DOHH2 (cell line): ENCODE measurements at regions not wholly inside any gene's neighbourhood (a gene's known extent, or its start where the extent isn't known, plus 50 kb on each side); places are given as distances from the start of the nearest gene placed in this dataset.

Experiments
- H3F3A ChIP-seq: fragments of 200-600 bp; sonication (generic), shearing (Covaris generic); 2 replicates; pipeline ENCODE4 v1.6.0; 2016; ENCODE audit warnings: antibody characterized with exemption, mild to moderate bottlenecking; ENCODE audit not compliant: control insufficient read depth, insufficient read depth
- H3K27ac ChIP-seq: fragments of 200-600 bp; sonication (generic); 2 replicates; pipeline ENCODE4 v1.5.1; 2014; ENCODE audit warnings: low read depth, mild to moderate bottlenecking, low read length, moderate library complexity
- H3K27me3 ChIP-seq: fragments of 200-600 bp; sonication (generic); 2 replicates; pipeline ENCODE4 v1.6.1; 2014; ENCODE audit warnings: mild to moderate bottlenecking, low read length, mixed read lengths; ENCODE audit not compliant: control insufficient read depth
- H3K36me3 ChIP-seq: fragments of 200-600 bp; sonication (generic); 2 replicates; pipeline ENCODE4 v1.6.1; 2014; ENCODE audit warnings: mild to moderate bottlenecking, low read length, moderate library complexity, mixed read lengths; ENCODE audit not compliant: control insufficient read depth
- H3K4me1 ChIP-seq: fragments of 200-600 bp; sonication (generic); 2 replicates; pipeline ENCODE4 v1.6.1; 2014; ENCODE audit warnings: mild to moderate bottlenecking, low read length, mixed read lengths; ENCODE audit not compliant: control insufficient read depth
- H3K4me2 ChIP-seq: fragments of 200-600 bp; sonication (generic); 2 replicates; pipeline ENCODE4 v1.6.0; 2014; ENCODE audit warnings: mild to moderate bottlenecking, low read length, moderate library complexity
- H3K4me3 ChIP-seq: fragments of 200-600 bp; sonication (generic); 2 replicates; pipeline ENCODE4 v1.5.1; 2014; ENCODE audit warnings: mild to moderate bottlenecking, low read length, mixed read lengths
- H3K79me2 ChIP-seq: fragments of 200-600 bp; sonication (generic); 2 replicates; pipeline ENCODE4 v1.6.1; 2014; ENCODE audit warnings: mild to moderate bottlenecking, low read length, mixed read lengths; ENCODE audit not compliant: control insufficient read depth
- H3K9me2 ChIP-seq: fragments of 200-600 bp; sonication (generic); replicated peaks from 2 replicates; pipeline ENCODE4 v1.6.1; 2014; ENCODE audit warnings: mild to moderate bottlenecking, low read length, mixed read lengths; ENCODE audit not compliant: control insufficient read depth
- H3K9me3 ChIP-seq: fragments of 200-600 bp; sonication (generic); 2 replicates; pipeline ENCODE4 v1.6.1; 2014; ENCODE audit warnings: antibody characterized with exemption, low read length, mixed read lengths; ENCODE audit not compliant: control insufficient read depth, insufficient read depth
- H4K20me1 ChIP-seq: fragments of 200-600 bp; sonication (generic); 2 replicates; pipeline ENCODE4 v1.6.0; 2014; ENCODE audit warnings: low read depth, mild to moderate bottlenecking, antibody characterized with exemption, low read length, moderate library complexity; ENCODE audit not compliant: control insufficient read depth, insufficient read depth
- EZH2phosphoT487 ChIP-seq: fragments of 200-600 bp; sonication (generic); IDR thresholded peaks from 2 replicates; pipeline ENCODE4 v1.6.1; 2017; ENCODE audit warnings: borderline replicate concordance, mild to moderate bottlenecking, antibody characterized with exemption, low read length, moderate library complexity, mixed read lengths
- TF ChIP-seq, protein P1 (sequence below): fragments of 200-600 bp; sonication (generic); IDR thresholded peaks from one replicate; pipeline ENCODE4 v1.5.1; 2014; ENCODE audit warnings: antibody characterized with exemption, mild to moderate bottlenecking, low read depth, low read length; ENCODE audit not compliant: poor library complexity, severe bottlenecking

DNA sequence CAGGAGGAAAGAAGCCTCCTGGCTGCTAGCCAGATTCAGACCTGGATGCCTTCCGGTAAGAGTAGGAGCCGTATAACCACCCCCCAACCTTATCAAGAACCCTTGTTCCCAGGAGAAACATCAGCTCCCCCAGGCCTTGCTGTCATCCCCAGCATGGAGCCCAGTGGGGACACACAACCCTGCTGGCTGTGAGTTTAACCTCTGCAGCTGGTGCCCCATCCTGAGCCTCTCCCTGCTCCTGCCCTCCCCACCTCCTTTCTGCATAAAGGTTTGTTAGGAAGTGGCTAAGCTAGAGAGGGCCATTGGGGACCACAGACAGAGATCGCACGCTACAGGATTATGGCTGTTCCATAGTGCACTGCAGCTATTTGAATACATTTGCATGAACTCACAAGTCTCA lies 55.5 kb upstream of the RPL38 start:
- Histone ChIP-seq H3K27ac (no peak overlapping the region), H3K4me2 (no peak overlapping the region)

DNA sequence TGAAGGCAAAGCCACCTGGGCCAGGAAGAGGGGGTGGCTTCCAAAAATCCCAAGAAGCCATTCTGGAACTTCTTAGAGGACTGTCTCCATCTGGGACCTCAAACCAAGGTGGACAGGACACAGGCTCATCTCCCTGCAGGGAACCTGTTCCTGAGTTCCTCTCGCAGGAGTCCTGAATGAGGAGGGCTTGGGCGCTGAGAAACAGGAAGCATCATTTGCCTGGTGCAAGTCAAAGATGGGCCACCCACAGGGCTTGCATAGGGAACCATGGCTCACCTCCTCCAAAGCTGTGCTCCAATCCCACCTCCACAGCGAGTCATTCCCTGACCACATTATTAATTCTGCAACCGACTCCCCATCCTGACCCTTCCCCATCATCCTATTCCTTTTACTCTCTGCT lies 55.0 kb upstream of the RPL38 start:
- Histone ChIP-seq H3K4me1 (no peaks in the 10 kb centered on the region), H3K4me2 (no peak overlapping the region), H3F3A (no peaks in the 10 kb centered on the region), H3K36me3 (no peaks in the 10 kb centered on the region), H3K79me2 (no peaks in the 10 kb centered on the region), H3K27me3 (no peaks in the 10 kb centered on the region), H3K9me3 (peaks cover under 1% of the 10 kb centered on the region), H4K20me1 (no peaks in the 10 kb centered on the region), H3K27ac (no peak overlapping the region), H3K9me2 (no peaks in the 10 kb centered on the region), H3K4me3 (no peak overlapping the region)
- TF ChIP-seq EZH2phosphoT487, result no peak
- TF ChIP-seq, protein P1, sequence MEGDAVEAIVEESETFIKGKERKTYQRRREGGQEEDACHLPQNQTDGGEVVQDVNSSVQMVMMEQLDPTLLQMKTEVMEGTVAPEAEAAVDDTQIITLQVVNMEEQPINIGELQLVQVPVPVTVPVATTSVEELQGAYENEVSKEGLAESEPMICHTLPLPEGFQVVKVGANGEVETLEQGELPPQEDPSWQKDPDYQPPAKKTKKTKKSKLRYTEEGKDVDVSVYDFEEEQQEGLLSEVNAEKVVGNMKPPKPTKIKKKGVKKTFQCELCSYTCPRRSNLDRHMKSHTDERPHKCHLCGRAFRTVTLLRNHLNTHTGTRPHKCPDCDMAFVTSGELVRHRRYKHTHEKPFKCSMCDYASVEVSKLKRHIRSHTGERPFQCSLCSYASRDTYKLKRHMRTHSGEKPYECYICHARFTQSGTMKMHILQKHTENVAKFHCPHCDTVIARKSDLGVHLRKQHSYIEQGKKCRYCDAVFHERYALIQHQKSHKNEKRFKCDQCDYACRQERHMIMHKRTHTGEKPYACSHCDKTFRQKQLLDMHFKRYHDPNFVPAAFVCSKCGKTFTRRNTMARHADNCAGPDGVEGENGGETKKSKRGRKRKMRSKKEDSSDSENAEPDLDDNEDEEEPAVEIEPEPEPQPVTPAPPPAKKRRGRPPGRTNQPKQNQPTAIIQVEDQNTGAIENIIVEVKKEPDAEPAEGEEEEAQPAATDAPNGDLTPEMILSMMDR, result no peak

More for the DNA sequence above, 55.5 kb upstream of the RPL38 start:
- H3K27me3 ChIP-seq, result no peaks in the 10 kb centered on the region
- H4K20me1 ChIP-seq, result no peaks in the 10 kb centered on the region
- no peaks in the 10 kb centered on the region for H3F3A ChIP-seq
- no peaks in the 10 kb centered on the region for H3K4me1 ChIP-seq
- no peak for TF ChIP-seq EZH2phosphoT487
- TF ChIP-seq, protein P1, result no peak
- no peaks in the 10 kb centered on the region for H3K36me3 ChIP-seq
- H3K9me3 ChIP-seq, result peaks cover 4% of the 10 kb centered on the region
- no peaks in the 10 kb centered on the region for H3K79me2 ChIP-seq
- H3K4me3 ChIP-seq, result no peak overlapping the region
- H3K9me2 ChIP-seq, result no peaks in the 10 kb centered on the region

DNA sequence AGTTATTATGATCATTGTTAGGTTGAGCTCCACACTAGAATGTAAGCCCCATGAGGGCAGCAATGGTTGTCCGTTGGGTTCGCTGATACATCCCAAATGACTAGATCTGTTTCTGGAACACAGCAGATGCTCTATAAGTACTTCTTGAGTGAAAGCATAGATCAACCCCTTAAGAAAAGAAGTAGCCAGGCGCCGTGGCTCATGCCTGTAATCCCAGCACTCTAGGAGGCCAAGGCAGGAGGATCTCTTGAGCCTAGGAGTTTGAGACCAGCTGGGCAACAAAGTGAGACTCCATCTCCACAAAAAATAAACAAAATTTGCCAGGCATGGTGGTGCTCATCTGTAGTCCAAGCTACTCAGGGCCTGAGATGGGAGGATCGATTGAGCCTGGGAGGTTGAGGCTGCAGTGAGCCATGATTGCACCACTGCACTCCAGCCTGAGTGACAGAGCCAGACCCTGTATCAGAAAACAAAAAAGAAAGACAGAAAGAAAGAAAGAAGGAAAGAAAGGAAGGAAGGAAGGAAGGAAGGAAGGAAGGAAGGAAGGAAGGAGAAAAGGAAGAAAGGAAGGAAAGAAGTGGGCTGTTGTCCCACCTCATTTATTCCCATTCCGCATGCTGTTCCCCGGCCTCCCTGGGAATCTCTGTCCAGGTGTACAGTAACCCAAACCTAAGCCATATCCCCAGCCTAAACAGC lies 54.4 kb upstream of the RPL38 start:
- no peaks in the 10 kb centered on the region for H3K79me2 ChIP-seq
- no peaks in the 10 kb centered on the region for H3K9me2 ChIP-seq
- no peak overlapping the region for H3K4me3 ChIP-seq
- H3K36me3 ChIP-seq, result no peaks in the 10 kb centered on the region
- H3K27ac ChIP-seq, result no peak overlapping the region
- TF ChIP-seq, protein P1, result no peak
- TF ChIP-seq EZH2phosphoT487, result no peak
- H3K4me1 ChIP-seq, result no peaks in the 10 kb centered on the region
- no peaks in the 10 kb centered on the region for H3K27me3 ChIP-seq
- no peaks in the 10 kb centered on the region for H3F3A ChIP-seq
- H3K4me2 ChIP-seq, result no peak overlapping the region
- no peaks in the 10 kb centered on the region for H4K20me1 ChIP-seq
- H3K9me3 ChIP-seq, result no peaks in the 10 kb centered on the region
